Left hindlimb (tissue), 1 donor: ENCODE measurements at regions not wholly inside any gene's neighbourhood (a gene's known extent, or its start where the extent isn't known, plus 50 kb on each side); places are given as distances from the start of the nearest gene placed in this dataset.

Source experiments
- DNase-seq: peaks from one replicate; pipeline ENCODE4 v3.0.0-alpha.2; 2018

- DNase-seq, result no peak
Observed at GRCh38 chr6:43980004-43980795, 147.1 kb downstream of the MRPL14 start.

GRCh38 chr6:43979525-43979924 lies 147.7 kb downstream of the MRPL14 start:
- no peak for DNase-seq

GRCh38 chr6:43978473-43979346 lies 148.5 kb downstream of the MRPL14 start:
- DNase-seq, result no peak

GRCh38 chr6:43977404-43978111 lies 149.7 kb downstream of the MRPL14 start:
- DNase-seq, result no peak

GRCh38 chr6:43976706-43977403 lies 150.4 kb downstream of the MRPL14 start:
- no peak for DNase-seq

GRCh38 chr6:43974643-43975230 lies 152.5 kb downstream of the MRPL14 start:
- DNase-seq, result no peak

- no peak for DNase-seq
Observed at GRCh38 chr6:43973357-43973756, 153.9 kb downstream of the MRPL14 start.

GRCh38 chr6:43972913-43973300 lies 154.3 kb downstream of the MRPL14 start:
- DNase-seq, result peak; percentile 93

- no peak for DNase-seq
Observed at GRCh38 chr6:43972179-43972912, 154.9 kb downstream of the MRPL14 start.

GRCh38 chr6:43971776-43972126 lies 155.5 kb downstream of the MRPL14 start:
- no peak for DNase-seq

GRCh38 chr6:43970913-43971775 lies 156.1 kb downstream of the MRPL14 start:
- DNase-seq, result no peak

- no peak for DNase-seq
Observed at GRCh38 chr6:43970068-43970912, 157.0 kb downstream of the MRPL14 start.

GRCh38 chr6:43969158-43969981 lies 157.9 kb downstream of the MRPL14 start:
- DNase-seq, result no peak

- no peak for DNase-seq
Observed at GRCh38 chr6:43968110-43968965, 158.9 kb downstream of the MRPL14 start.

GRCh38 chr6:43967719-43968091 lies 159.5 kb downstream of the MRPL14 start:
- DNase-seq, result no peak

GRCh38 chr6:43966853-43967718 lies 160.2 kb downstream of the MRPL14 start:
- DNase-seq, result no peak

GRCh38 chr6:43966374-43966658 lies 160.9 kb downstream of the MRPL14 start:
- DNase-seq, result no peak
